CD4-positive, CD25-positive, alpha-beta regulatory T cell (primary cell): ENCODE measurements at regions not wholly inside any gene's neighbourhood (a gene's known extent, or its start where the extent isn't known, plus 50 kb on each side); places are given as distances from the start of the nearest gene placed in this dataset.
"Not testable (repeated sequence)": the region's sequence is repeated elsewhere in the genome, so short reads cannot be mapped to it uniquely, and the experiment has no call there.

Experiments
- ATAC-seq, 2 donors: fragments of 150-1000 bp; cut with Tn5 transposase; one replicate each; pipeline ENCODE4 v1.10.0; 2021; ENCODE audit warnings: low read depth in 2 of 2, moderate number of reproducible peaks in 2 of 2, moderate library complexity in 1 of 2
- DNase-seq, 3 donors: peaks; one replicate each; pipeline versions ENCODE4 v3.0.0 to v3.0.0-alpha.2; 2012 to 2022; ENCODE audit warnings: mixed read lengths in 1 of 3
- H3K27ac ChIP-seq: one replicate; pipeline ENCODE4 v1.7.0; 2013; ENCODE audit warnings: mild to moderate bottlenecking, low read length; ENCODE audit not compliant: insufficient read depth, poor library complexity, severe bottlenecking
- H3K27me3 ChIP-seq: one replicate; pipeline ENCODE4 v1.7.0; 2013; ENCODE audit warnings: low read length; ENCODE audit not compliant: control insufficient read depth, insufficient read depth
- H3K36me3 ChIP-seq: one replicate; pipeline ENCODE4 v1.7.0; 2013; ENCODE audit warnings: mild to moderate bottlenecking, low read length, moderate library complexity; ENCODE audit not compliant: control insufficient read depth, insufficient read depth
- H3K4me1 ChIP-seq: 2 replicates; pipeline ENCODE4 v1.7.0; 2013; ENCODE audit warnings: mild to moderate bottlenecking, low read length; ENCODE audit not compliant: insufficient read depth, control insufficient read depth, poor library complexity, severe bottlenecking
- H3K4me3 ChIP-seq: one replicate; pipeline ENCODE4 v1.7.0; 2013; ENCODE audit warnings: low read depth, mild to moderate bottlenecking, low read length, moderate library complexity
- H3K9me3 ChIP-seq, 2 experiments: 1 replicate in 1 of 2; 2 replicates in 1 of 2; pipeline ENCODE4 v1.7.0; 2013; ENCODE audit warnings: low read length in 2 of 2, mild to moderate bottlenecking in 1 of 2, moderate library complexity in 1 of 2; ENCODE audit not compliant: control insufficient read depth in 2 of 2
- H3K27ac Mint-ChIP-seq, 3 donors: one replicate each; pipeline ENCODE4 v1.8.0; 2020 to 2022; ENCODE audit warnings: mild to moderate bottlenecking in 3 of 3, mixed read lengths in 3 of 3, moderate library complexity in 2 of 3
- H3K27me3 Mint-ChIP-seq: one replicate; pipeline ENCODE4 v1.8.0; 2022; ENCODE audit warnings: mild to moderate bottlenecking, mixed read lengths
- H3K36me3 Mint-ChIP-seq: one replicate; pipeline ENCODE4 v1.8.0; 2020; ENCODE audit warnings: mixed read lengths
- H3K4me1 Mint-ChIP-seq, 4 donors: one replicate each; pipeline ENCODE4 v1.8.0; 2020 to 2022; ENCODE audit warnings: mixed read lengths in 4 of 4, mild to moderate bottlenecking in 1 of 4
- H3K4me3 Mint-ChIP-seq, 4 donors: one replicate each; pipeline ENCODE4 v1.8.0; 2020 to 2022; ENCODE audit warnings: mild to moderate bottlenecking in 4 of 4, mixed read lengths in 4 of 4, moderate library complexity in 3 of 4
- H3K9me3 Mint-ChIP-seq, 7 donors: one replicate each; pipeline ENCODE4 v1.8.0; 2020 to 2022; ENCODE audit warnings: mixed read lengths in 7 of 7, mild to moderate bottlenecking in 3 of 7, moderate library complexity in 2 of 7

- H3K4me1 Mint-ChIP-seq, result no peaks in the 10 kb centered on the region
- H3K36me3 ChIP-seq, result no peaks in the 10 kb centered on the region
- H3K9me3 ChIP-seq, result peaks cover 5% of the 10 kb centered on the region in 2 experiments
- H3K27ac ChIP-seq, result no peak overlapping the region
- no peak overlapping the region for H3K4me3 Mint-ChIP-seq
- H3K9me3 Mint-ChIP-seq, result peaks cover 0 to 32% (median 13%) of the 10 kb centered on the region in 7 donors
- H3K27me3 ChIP-seq, result no peaks in the 10 kb centered on the region
- H3K4me3 ChIP-seq, result no peak overlapping the region
- H3K4me1 ChIP-seq, result no peaks in the 10 kb centered on the region
- no peak overlapping the region for H3K27ac Mint-ChIP-seq
- no peak for DNase-seq
- H3K36me3 Mint-ChIP-seq, result no peaks in the 10 kb centered on the region
- no peak for ATAC-seq
- H3K27me3 Mint-ChIP-seq, result no peaks in the 10 kb centered on the region
Observed at GRCh38 chr6:61622601-61623000, 663.4 kb downstream of the KHDRBS2 start.

GRCh38 chr6:61614119-61614518 lies 671.9 kb downstream of the KHDRBS2 start:
- Histone ChIP-seq H3K4me1 (no peaks in the 10 kb centered on the region), H3K4me3 (no peak overlapping the region), H3K27ac (no peak overlapping the region), H3K27me3 (no peaks in the 10 kb centered on the region), H3K36me3 (no peaks in the 10 kb centered on the region), H3K9me3 (no peaks in the 10 kb centered on the region)
- Mint-ChIP-seq H3K4me3 (no peak overlapping the region), H3K9me3 (peaks cover 0 to 27% (median 5%) of the 10 kb centered on the region in 7 donors), H3K36me3 (no peaks in the 10 kb centered on the region), H3K27me3 (no peaks in the 10 kb centered on the region), H3K27ac (no peak overlapping the region), H3K4me1 (no peaks in the 10 kb centered on the region)
- DNase-seq (no peak), ATAC-seq (no peak)

- no peaks in the 10 kb centered on the region for H3K27me3 Mint-ChIP-seq
- DNase-seq (no peak), ATAC-seq (no peak)
- H3K4me3 Mint-ChIP-seq, result no peak overlapping the region
- no peaks in the 10 kb centered on the region for H3K9me3 ChIP-seq
- peaks cover 7 to 56% (median 16%) of the 10 kb centered on the region in 7 donors for H3K9me3 Mint-ChIP-seq
- H3K27ac ChIP-seq, result no peak overlapping the region
- H3K36me3 Mint-ChIP-seq, result no peaks in the 10 kb centered on the region
- H3K36me3 ChIP-seq, result no peaks in the 10 kb centered on the region
- no peaks in the 10 kb centered on the region for H3K27me3 ChIP-seq
- no peaks in the 10 kb centered on the region for H3K4me1 Mint-ChIP-seq
- no peaks in the 10 kb centered on the region for H3K4me1 ChIP-seq
- H3K4me3 ChIP-seq, result no peak overlapping the region
- H3K27ac Mint-ChIP-seq, result no peak overlapping the region
Observed at GRCh38 chr6:61606500-61606899, 679.5 kb downstream of the KHDRBS2 start.

GRCh38 chr6:61605851-61606250 lies 680.2 kb downstream of the KHDRBS2 start:
- ATAC-seq, H3K9me3 ChIP-seq, H3K27ac ChIP-seq, H3K4me3 ChIP-seq, H3K27me3 ChIP-seq, H3K27me3 Mint-ChIP-seq, H3K36me3 ChIP-seq, H3K4me1 ChIP-seq, H3K4me3 Mint-ChIP-seq, H3K4me1 Mint-ChIP-seq, H3K36me3 Mint-ChIP-seq, DNase-seq, H3K27ac Mint-ChIP-seq: not testable (repeated sequence)
- peaks cover 9 to 56% (median 14%) of the 10 kb centered on the region in 7 donors for H3K9me3 Mint-ChIP-seq

GRCh38 chr6:61602171-61602570 lies 683.9 kb downstream of the KHDRBS2 start:
- not testable (repeated sequence) for DNase-seq, H3K9me3 ChIP-seq, H3K27me3 Mint-ChIP-seq, H3K4me1 ChIP-seq, ATAC-seq, H3K27me3 ChIP-seq, H3K4me1 Mint-ChIP-seq, H3K4me3 ChIP-seq, H3K36me3 ChIP-seq, H3K27ac ChIP-seq, H3K4me3 Mint-ChIP-seq, H3K27ac Mint-ChIP-seq, H3K36me3 Mint-ChIP-seq
- peaks cover 11 to 62% (median 15%) of the 10 kb centered on the region in 7 donors for H3K9me3 Mint-ChIP-seq

- H3K36me3 Mint-ChIP-seq, result no peaks in the 10 kb centered on the region
- no peaks in the 10 kb centered on the region for H3K4me1 Mint-ChIP-seq
- DNase-seq (no peak), ATAC-seq (no peak)
- H3K27ac Mint-ChIP-seq, result no peak overlapping the region
- H3K27me3 ChIP-seq, result no peaks in the 10 kb centered on the region
- H3K36me3 ChIP-seq, result no peaks in the 10 kb centered on the region
- H3K4me1 ChIP-seq, result no peaks in the 10 kb centered on the region
- peaks cover 0 to 26% (median 4%) of the 10 kb centered on the region in 7 donors for H3K9me3 Mint-ChIP-seq
- H3K27ac ChIP-seq, result no peak overlapping the region
- no peaks in the 10 kb centered on the region for H3K27me3 Mint-ChIP-seq
- H3K9me3 ChIP-seq, result peaks cover 0 to 6% of the 10 kb centered on the region in 2 experiments
- no peak overlapping the region for H3K4me3 Mint-ChIP-seq
- H3K4me3 ChIP-seq, result no peak overlapping the region
Observed at GRCh38 chr6:61592238-61592637, 693.8 kb downstream of the KHDRBS2 start.

GRCh38 chr6:61586934-61587537 lies 699.0 kb downstream of the KHDRBS2 start:
- H3K27ac Mint-ChIP-seq, result no peak overlapping the region
- no peak for ATAC-seq
- H3K4me1 Mint-ChIP-seq, result no peaks in the 10 kb centered on the region
- H3K9me3 ChIP-seq, result peaks cover 0 to 6% of the 10 kb centered on the region in 2 experiments
- no peaks in the 10 kb centered on the region for H3K36me3 Mint-ChIP-seq
- H3K4me3 ChIP-seq, result no peak overlapping the region
- no peaks in the 10 kb centered on the region for H3K4me1 ChIP-seq
- H3K4me3 Mint-ChIP-seq, result no peak overlapping the region
- H3K9me3 Mint-ChIP-seq, result peaks cover 2 to 25% (median 4%) of the 10 kb centered on the region in 7 donors
- H3K27me3 Mint-ChIP-seq, result no peaks in the 10 kb centered on the region
- no peak for DNase-seq
- H3K27me3 ChIP-seq, result no peaks in the 10 kb centered on the region
- no peak overlapping the region for H3K27ac ChIP-seq
- H3K36me3 ChIP-seq, result no peaks in the 10 kb centered on the region

- Mint-ChIP-seq H3K4me3 (no peak overlapping the region), H3K27ac (no peak overlapping the region), H3K36me3 (no peaks in the 10 kb centered on the region), H3K27me3 (no peaks in the 10 kb centered on the region), H3K4me1 (no peaks in the 10 kb centered on the region), H3K9me3 (peaks cover 0 to 21% (median 4%) of the 10 kb centered on the region in 7 donors)
- ATAC-seq, result no peak
- H3K27me3 ChIP-seq, result no peaks in the 10 kb centered on the region
- no peak overlapping the region for H3K27ac ChIP-seq
- peaks cover 0 to 8% of the 10 kb centered on the region in 2 experiments for H3K9me3 ChIP-seq
- no peak overlapping the region for H3K4me3 ChIP-seq
- H3K4me1 ChIP-seq, result no peaks in the 10 kb centered on the region
- no peaks in the 10 kb centered on the region for H3K36me3 ChIP-seq
- DNase-seq, result no peak
Observed at GRCh38 chr6:61585504-61585903, 700.5 kb downstream of the KHDRBS2 start.
